SK-N-SH treated with all-trans-retinoic acid at 6 μM for 48 hours (cell line): ENCODE measurements at regions not wholly inside any gene's neighbourhood (a gene's known extent, or its start where the extent isn't known, plus 50 kb on each side); places are given as distances from the start of the nearest gene placed in this dataset.

Experiments used
- ATAC-seq: fragments of 200-7000 bp; cut with Tn5 transposase; 3 replicates; pipeline ENCODE4 v1.9.1; 2020; ENCODE audit warnings: mild to moderate bottlenecking, moderate library complexity
- ARNTL ChIP-seq: fragments of 450-650 bp; formaldehyde crosslinking; IDR thresholded peaks from 2 replicates; pipeline ENCODE4 v1.5.0; 2020; ENCODE audit warnings: low read depth, mild to moderate bottlenecking, moderate library complexity, borderline replicate concordance
- BACH2 ChIP-seq: fragments of 250-450 bp; sonication (Bioruptor Pico); IDR thresholded peaks from 2 replicates; pipeline ENCODE4 v1.9.0; 2021; ENCODE audit warnings: mild to moderate bottlenecking, borderline replicate concordance
- CSDC2 ChIP-seq: fragments of 250-450 bp; sonication (Bioruptor Pico); IDR thresholded peaks from 2 replicates; pipeline ENCODE4 v1.5.0; 2020; ENCODE audit warnings: mild to moderate bottlenecking, moderate library complexity
- GLIS3 ChIP-seq: fragments of 250-450 bp; sonication (Bioruptor Pico); IDR thresholded peaks from 2 replicates; pipeline ENCODE4 v1.5.0; 2020; ENCODE audit warnings: mild to moderate bottlenecking, moderate library complexity
- ISL1 ChIP-seq: fragments of 250-450 bp; sonication (Bioruptor Pico); IDR thresholded peaks from 2 replicates; pipeline ENCODE4 v2.1.2; 2022; ENCODE audit warnings: mild to moderate bottlenecking, moderate library complexity
- OSR1 ChIP-seq: fragments of 250-450 bp; sonication (Bioruptor Pico); IDR thresholded peaks from 2 replicates; pipeline ENCODE4 v1.8.0; 2022; ENCODE audit warnings: moderate library complexity, mild to moderate bottlenecking, inconsistent platforms
- RARB ChIP-seq: fragments of 250-450 bp; sonication (Bioruptor Pico); IDR thresholded peaks from 2 replicates; pipeline ENCODE4 v1.8.0; 2021; ENCODE audit warnings: mild to moderate bottlenecking, moderate library complexity
- SNAI2 ChIP-seq: fragments of 250-450 bp; sonication (Bioruptor Pico); IDR thresholded peaks from 2 replicates; pipeline ENCODE4 v1.5.0; 2020; ENCODE audit warnings: mild to moderate bottlenecking, moderate library complexity
- TCF4 ChIP-seq: fragments of 250-450 bp; sonication (Bioruptor Pico); IDR thresholded peaks from 2 replicates; pipeline ENCODE4 v1.8.0; 2021; ENCODE audit warnings: mild to moderate bottlenecking, moderate library complexity, borderline replicate concordance
- TOX ChIP-seq: fragments of 250-450 bp; sonication (Bioruptor Pico); IDR thresholded peaks from 2 replicates; pipeline ENCODE4 v1.8.0; 2021; ENCODE audit warnings: mild to moderate bottlenecking, moderate library complexity, borderline replicate concordance
- ZC3H10 ChIP-seq: fragments of 250-450 bp; sonication (Bioruptor Pico); IDR thresholded peaks from 2 replicates; pipeline ENCODE4 v1.5.1; 2021; ENCODE audit warnings: mild to moderate bottlenecking, moderate library complexity
- ZFP3 ChIP-seq: fragments of 250-450 bp; sonication (Bioruptor Pico); IDR thresholded peaks from 2 replicates; pipeline ENCODE4 v1.5.0; 2020; ENCODE audit warnings: mild to moderate bottlenecking, moderate library complexity
- ZFP30 ChIP-seq: fragments of 450-650 bp; formaldehyde crosslinking; IDR thresholded peaks from 2 replicates; pipeline ENCODE4 v1.5.0; 2022; ENCODE audit warnings: mild to moderate bottlenecking, moderate library complexity
- ZNF565 ChIP-seq: fragments of 450-650 bp; formaldehyde crosslinking; conservative IDR thresholded peaks from 2 replicates; pipeline ENCODE4 v1.5.0; 2020; ENCODE audit warnings: low read depth, mild to moderate bottlenecking, moderate library complexity
- ZNF70 ChIP-seq: fragments of 450-650 bp; formaldehyde crosslinking; IDR thresholded peaks from 2 replicates; pipeline ENCODE4 v1.5.0; 2020; ENCODE audit warnings: mild to moderate bottlenecking, moderate library complexity
- ZNF8 ChIP-seq: fragments of 450-650 bp; formaldehyde crosslinking; IDR thresholded peaks from 2 replicates; pipeline ENCODE4 v1.5.0; 2020; ENCODE audit warnings: mild to moderate bottlenecking, moderate library complexity
- TF ChIP-seq, protein P1 (sequence below): fragments of 250-450 bp; sonication (Bioruptor Pico); IDR thresholded peaks from 2 replicates; pipeline ENCODE4 v1.5.1; 2021; ENCODE audit warnings: mild to moderate bottlenecking, moderate library complexity
- TF ChIP-seq, protein P2 (sequence below): fragments of 250-450 bp; sonication (Bioruptor Pico); IDR thresholded peaks from 2 replicates; pipeline ENCODE4 v1.5.1; 2020; ENCODE audit warnings: low read depth, mild to moderate bottlenecking, moderate library complexity
- TF ChIP-seq, protein P3 (sequence below): fragments of 250-450 bp; sonication (Bioruptor Pico); IDR thresholded peaks from 2 replicates; pipeline ENCODE4 v1.5.0; 2020; ENCODE audit warnings: mild to moderate bottlenecking, moderate library complexity
- TF ChIP-seq, protein P4 (sequence below): fragments of 250-450 bp; sonication (Bioruptor Pico); IDR thresholded peaks from 2 replicates; pipeline ENCODE4 v1.8.0; 2020; ENCODE audit warnings: mild to moderate bottlenecking, moderate library complexity, borderline replicate concordance
- TF ChIP-seq, protein P5 (sequence below): fragments of 250-450 bp; sonication (Bioruptor Pico); IDR thresholded peaks from 2 replicates; pipeline ENCODE4 v1.8.0; 2021; ENCODE audit warnings: low read depth, mild to moderate bottlenecking, moderate library complexity, borderline replicate concordance

DNA sequence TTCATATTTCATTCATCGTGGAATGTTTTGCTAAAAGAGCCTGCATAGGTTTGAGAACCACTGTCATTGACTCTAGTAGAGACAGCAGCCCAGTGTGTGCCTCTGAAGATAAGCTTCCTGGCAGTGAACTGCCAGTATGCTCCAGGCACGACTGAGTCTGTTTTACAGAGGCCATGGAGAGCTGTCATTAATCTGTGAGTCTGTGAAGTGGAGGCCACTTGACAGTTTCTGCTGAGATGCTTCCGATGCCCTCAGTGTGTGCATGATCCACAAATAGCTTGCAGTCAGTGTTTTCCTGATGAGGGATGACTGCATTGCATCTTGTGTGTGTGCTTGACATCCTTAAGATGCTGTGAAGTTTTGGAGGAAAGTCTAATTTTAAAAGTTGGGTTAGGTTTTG lies 162.2 kb downstream of the PFKFB3 start:
- TF ChIP-seq CSDC2 (CRISPR knock-in tag) = no peak
- TF ChIP-seq OSR1 = no peak
- no peak for TF ChIP-seq ZNF70 (CRISPR knock-in tag)
- no peak for TF ChIP-seq ZFP3 (CRISPR knock-in tag)
- no peak for TF ChIP-seq ZC3H10 (CRISPR knock-in tag)
- TF ChIP-seq, protein P1, sequence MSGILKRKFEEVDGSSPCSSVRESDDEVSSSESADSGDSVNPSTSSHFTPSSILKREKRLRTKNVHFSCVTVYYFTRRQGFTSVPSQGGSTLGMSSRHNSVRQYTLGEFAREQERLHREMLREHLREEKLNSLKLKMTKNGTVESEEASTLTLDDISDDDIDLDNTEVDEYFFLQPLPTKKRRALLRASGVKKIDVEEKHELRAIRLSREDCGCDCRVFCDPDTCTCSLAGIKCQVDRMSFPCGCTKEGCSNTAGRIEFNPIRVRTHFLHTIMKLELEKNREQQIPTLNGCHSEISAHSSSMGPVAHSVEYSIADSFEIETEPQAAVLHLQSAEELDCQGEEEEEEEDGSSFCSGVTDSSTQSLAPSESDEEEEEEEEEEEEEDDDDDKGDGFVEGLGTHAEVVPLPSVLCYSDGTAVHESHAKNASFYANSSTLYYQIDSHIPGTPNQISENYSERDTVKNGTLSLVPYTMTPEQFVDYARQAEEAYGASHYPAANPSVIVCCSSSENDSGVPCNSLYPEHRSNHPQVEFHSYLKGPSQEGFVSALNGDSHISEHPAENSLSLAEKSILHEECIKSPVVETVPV = no peak
- TF ChIP-seq, protein P2, sequence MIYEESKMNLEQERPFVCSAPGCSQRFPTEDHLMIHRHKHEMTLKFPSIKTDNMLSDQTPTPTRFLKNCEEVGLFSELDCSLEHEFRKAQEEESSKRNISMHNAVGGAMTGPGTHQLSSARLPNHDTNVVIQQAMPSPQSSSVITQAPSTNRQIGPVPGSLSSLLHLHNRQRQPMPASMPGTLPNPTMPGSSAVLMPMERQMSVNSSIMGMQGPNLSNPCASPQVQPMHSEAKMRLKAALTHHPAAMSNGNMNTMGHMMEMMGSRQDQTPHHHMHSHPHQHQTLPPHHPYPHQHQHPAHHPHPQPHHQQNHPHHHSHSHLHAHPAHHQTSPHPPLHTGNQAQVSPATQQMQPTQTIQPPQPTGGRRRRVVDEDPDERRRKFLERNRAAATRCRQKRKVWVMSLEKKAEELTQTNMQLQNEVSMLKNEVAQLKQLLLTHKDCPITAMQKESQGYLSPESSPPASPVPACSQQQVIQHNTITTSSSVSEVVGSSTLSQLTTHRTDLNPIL = no peak
- no peak for TF ChIP-seq RARB (CRISPR knock-in tag)
- TF ChIP-seq, protein P3, sequence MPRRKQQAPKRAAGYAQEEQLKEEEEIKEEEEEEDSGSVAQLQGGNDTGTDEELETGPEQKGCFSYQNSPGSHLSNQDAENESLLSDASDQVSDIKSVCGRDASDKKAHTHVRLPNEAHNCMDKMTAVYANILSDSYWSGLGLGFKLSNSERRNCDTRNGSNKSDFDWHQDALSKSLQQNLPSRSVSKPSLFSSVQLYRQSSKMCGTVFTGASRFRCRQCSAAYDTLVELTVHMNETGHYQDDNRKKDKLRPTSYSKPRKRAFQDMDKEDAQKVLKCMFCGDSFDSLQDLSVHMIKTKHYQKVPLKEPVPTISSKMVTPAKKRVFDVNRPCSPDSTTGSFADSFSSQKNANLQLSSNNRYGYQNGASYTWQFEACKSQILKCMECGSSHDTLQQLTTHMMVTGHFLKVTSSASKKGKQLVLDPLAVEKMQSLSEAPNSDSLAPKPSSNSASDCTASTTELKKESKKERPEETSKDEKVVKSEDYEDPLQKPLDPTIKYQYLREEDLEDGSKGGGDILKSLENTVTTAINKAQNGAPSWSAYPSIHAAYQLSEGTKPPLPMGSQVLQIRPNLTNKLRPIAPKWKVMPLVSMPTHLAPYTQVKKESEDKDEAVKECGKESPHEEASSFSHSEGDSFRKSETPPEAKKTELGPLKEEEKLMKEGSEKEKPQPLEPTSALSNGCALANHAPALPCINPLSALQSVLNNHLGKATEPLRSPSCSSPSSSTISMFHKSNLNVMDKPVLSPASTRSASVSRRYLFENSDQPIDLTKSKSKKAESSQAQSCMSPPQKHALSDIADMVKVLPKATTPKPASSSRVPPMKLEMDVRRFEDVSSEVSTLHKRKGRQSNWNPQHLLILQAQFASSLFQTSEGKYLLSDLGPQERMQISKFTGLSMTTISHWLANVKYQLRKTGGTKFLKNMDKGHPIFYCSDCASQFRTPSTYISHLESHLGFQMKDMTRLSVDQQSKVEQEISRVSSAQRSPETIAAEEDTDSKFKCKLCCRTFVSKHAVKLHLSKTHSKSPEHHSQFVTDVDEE = no peak
- TF ChIP-seq ZNF8 (CRISPR knock-in tag) = no peak
- no peak for ATAC-seq

DNA sequence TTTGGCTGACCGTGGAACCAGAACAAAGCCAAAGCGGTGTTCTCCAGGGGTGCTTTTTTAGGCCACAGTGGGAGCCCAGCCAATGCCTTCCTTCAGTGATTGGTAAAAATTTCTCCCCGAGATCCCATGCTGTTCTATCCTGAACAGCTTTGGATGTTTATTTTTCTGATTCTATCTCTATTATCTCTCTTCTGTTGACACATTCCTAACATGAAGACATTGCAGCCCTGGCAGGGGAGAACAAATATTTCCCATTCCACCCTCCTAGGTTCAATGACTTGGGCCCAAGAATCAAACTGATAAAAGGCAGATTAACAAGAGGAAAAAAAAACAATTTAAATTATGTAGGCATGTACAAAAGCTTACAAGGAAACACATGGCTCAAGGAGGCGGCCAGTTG lies 162.7 kb downstream of the PFKFB3 start:
- TF ChIP-seq GLIS3 = no peak
- TF ChIP-seq, protein P2 = no peak
- TF ChIP-seq, protein P4, sequence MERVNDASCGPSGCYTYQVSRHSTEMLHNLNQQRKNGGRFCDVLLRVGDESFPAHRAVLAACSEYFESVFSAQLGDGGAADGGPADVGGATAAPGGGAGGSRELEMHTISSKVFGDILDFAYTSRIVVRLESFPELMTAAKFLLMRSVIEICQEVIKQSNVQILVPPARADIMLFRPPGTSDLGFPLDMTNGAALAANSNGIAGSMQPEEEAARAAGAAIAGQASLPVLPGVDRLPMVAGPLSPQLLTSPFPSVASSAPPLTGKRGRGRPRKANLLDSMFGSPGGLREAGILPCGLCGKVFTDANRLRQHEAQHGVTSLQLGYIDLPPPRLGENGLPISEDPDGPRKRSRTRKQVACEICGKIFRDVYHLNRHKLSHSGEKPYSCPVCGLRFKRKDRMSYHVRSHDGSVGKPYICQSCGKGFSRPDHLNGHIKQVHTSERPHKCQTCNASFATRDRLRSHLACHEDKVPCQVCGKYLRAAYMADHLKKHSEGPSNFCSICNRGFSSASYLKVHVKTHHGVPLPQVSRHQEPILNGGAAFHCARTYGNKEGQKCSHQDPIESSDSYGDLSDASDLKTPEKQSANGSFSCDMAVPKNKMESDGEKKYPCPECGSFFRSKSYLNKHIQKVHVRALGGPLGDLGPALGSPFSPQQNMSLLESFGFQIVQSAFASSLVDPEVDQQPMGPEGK = no peak
- no peak for TF ChIP-seq CSDC2 (CRISPR knock-in tag)
- no peak for TF ChIP-seq ZC3H10 (CRISPR knock-in tag)
- TF ChIP-seq TCF4 = no peak
- no peak for TF ChIP-seq ZNF565 (CRISPR knock-in tag)
- TF ChIP-seq ISL1 (CRISPR knock-in tag) = no peak
- no peak for TF ChIP-seq ZFP30 (CRISPR knock-in tag)
- TF ChIP-seq, protein P3 = no peak
- TF ChIP-seq ARNTL (CRISPR knock-in tag) = no peak
- TF ChIP-seq SNAI2 (CRISPR knock-in tag) = no peak
- TF ChIP-seq OSR1 = no peak
- no peak for TF ChIP-seq TOX (CRISPR knock-in tag)
- TF ChIP-seq RARB (CRISPR knock-in tag) = no peak
- no peak for TF ChIP-seq ZNF8 (CRISPR knock-in tag)
- TF ChIP-seq, protein P5, sequence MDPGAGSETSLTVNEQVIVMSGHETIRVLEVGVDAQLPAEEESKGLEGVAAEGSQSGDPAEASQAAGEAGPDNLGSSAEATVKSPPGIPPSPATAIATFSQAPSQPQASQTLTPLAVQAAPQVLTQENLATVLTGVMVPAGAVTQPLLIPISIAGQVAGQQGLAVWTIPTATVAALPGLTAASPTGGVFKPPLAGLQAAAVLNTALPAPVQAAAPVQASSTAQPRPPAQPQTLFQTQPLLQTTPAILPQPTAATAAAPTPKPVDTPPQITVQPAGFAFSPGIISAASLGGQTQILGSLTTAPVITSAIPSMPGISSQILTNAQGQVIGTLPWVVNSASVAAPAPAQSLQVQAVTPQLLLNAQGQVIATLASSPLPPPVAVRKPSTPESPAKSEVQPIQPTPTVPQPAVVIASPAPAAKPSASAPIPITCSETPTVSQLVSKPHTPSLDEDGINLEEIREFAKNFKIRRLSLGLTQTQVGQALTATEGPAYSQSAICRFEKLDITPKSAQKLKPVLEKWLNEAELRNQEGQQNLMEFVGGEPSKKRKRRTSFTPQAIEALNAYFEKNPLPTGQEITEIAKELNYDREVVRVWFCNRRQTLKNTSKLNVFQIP = no peak
- TF ChIP-seq BACH2 (CRISPR knock-in tag) = no peak
- TF ChIP-seq, all 23 proteins: peak for 0
- no peak for ATAC-seq
